HG03280 (cell line): ENCODE measurements at regions not wholly inside any gene's neighbourhood (a gene's known extent, or its start where the extent isn't known, plus 50 kb on each side); places are given as distances from the start of the nearest gene placed in this dataset.

Source experiments
- ATAC-seq: cut with Tn5 transposase; IDR thresholded peaks from one replicate; pipeline ENCODE4 v1.9.1; 2021; ENCODE audit warnings: mild to moderate bottlenecking, moderate library complexity; ENCODE audit not compliant: unreplicated experiment

GRCh38 chr9:129254566-129255287, 76.7 kb upstream of the IER5L start:
- ATAC-seq: no peak

GRCh38 chr9:129253803-129254381, 75.8 kb upstream of the IER5L start:
- ATAC-seq: no peak

- ATAC-seq: no peak
Measured at GRCh38 chr9:129252937-129253802, 75.1 kb upstream of the IER5L start.

- no peak for ATAC-seq
Measured at GRCh38 chr9:129250786-129251185, 72.7 kb upstream of the IER5L start.

- no peak for ATAC-seq
Measured at GRCh38 chr9:129247285-129248153, 69.5 kb upstream of the IER5L start.

GRCh38 chr9:129245276-129245675, 67.2 kb upstream of the IER5L start:
- ATAC-seq: no peak

- ATAC-seq: no peak
Measured at GRCh38 chr9:129242971-129243561, 65.0 kb upstream of the IER5L start.

GRCh38 chr9:129242191-129242941, 64.3 kb upstream of the IER5L start:
- ATAC-seq: no peak

- no peak for ATAC-seq
Measured at GRCh38 chr9:129241725-129242124, 63.7 kb upstream of the IER5L start.

- ATAC-seq: no peak
Measured at GRCh38 chr9:129240581-129241211, 62.6 kb upstream of the IER5L start.

GRCh38 chr9:129239946-129240490, 62.0 kb upstream of the IER5L start:
- no peak for ATAC-seq

- ATAC-seq: no peak
Measured at GRCh38 chr9:129237803-129238202, 59.7 kb upstream of the IER5L start.

GRCh38 chr9:129237164-129237611, 59.1 kb upstream of the IER5L start:
- no peak for ATAC-seq

GRCh38 chr9:129236441-129237145, 58.5 kb upstream of the IER5L start:
- no peak for ATAC-seq

GRCh38 chr9:129235931-129236331, 57.9 kb upstream of the IER5L start:
- no peak for ATAC-seq

- ATAC-seq: no peak
Measured at GRCh38 chr9:129235041-129235930, 57.2 kb upstream of the IER5L start.

- ATAC-seq: no peak
Measured at GRCh38 chr9:129234491-129234890, 56.4 kb upstream of the IER5L start.
